ENCODE measurements at regions not wholly inside any gene's neighbourhood (a gene's known extent, or its start where the extent isn't known, plus 50 kb on each side); places are given as distances from the start of the nearest gene placed in this dataset.
A peak's percentile ranks its signal among the peaks of the same experiment; 100 is the strongest.

DNA sequence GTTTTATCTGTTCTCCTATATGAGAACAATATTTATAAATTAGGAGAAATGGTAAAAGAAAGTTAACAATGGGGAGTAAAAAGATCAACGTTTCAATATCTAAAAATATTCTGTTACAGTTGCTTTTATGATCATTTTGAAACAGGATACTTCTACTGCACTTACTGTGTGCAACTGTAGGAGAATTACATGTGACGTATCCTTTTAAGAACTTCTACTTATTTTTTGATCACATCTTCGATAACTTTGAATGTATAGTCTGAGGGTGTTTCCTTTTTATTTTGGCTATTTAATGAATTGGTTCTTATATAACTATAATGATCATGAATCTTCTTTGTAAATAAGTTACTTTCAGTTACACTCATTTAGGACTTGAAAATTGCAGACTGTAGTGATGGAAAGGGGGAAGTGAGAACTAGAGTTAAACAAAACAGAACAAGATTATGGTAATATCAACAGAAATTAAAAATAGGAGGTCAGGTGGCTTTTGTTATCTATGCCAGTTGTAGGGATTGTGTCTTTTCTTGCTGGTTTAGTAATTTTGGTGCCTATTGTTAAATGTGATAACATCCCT, 109.9 kb downstream of the MSTN start:
- Histone ChIP-seq H3K9me3 (ENCODE audit: control insufficient read depth, low read length) (peaks cover 10% of the 10 kb centered on the region), H3K9ac (ENCODE audit: extremely low read depth, low read length, poor library complexity, severe bottlenecking) (no peak overlapping the region), H3K27me3 (ENCODE audit: control insufficient read depth, insufficient read depth, low read length, poor library complexity, severe bottlenecking) (no peaks in the 10 kb centered on the region), H3K4me3 (ENCODE audit: low read length) (no peak overlapping the region), H3K4me1 (ENCODE audit: control insufficient read depth, insufficient read depth, low read length) (no peaks in the 10 kb centered on the region), H3K36me3 (ENCODE audit: control insufficient read depth, insufficient read depth, low read length) (no peaks in the 10 kb centered on the region), H3K27ac (ENCODE audit: low read depth, low read length) (no peak overlapping the region)
- 89 to 92% methylated on average over 1 to 2 of the region's 3 CpGs for WGBS, 2 experiments (ENCODE audit: insufficient coverage in 1 of 2, insufficient read length in 1 of 2)
- Mint-ChIP-seq H3K4me3 (no peak overlapping the region), H3K4me1 (peaks cover 13% of the 10 kb centered on the region), H3K27ac (no peak overlapping the region), H3K9me3 (peaks cover 4% of the 10 kb centered on the region), H3K36me3 (ENCODE audit: low read depth) (peaks cover 3% of the 10 kb centered on the region), H3K27me3 (ENCODE audit: insufficient read depth) (no peaks in the 10 kb centered on the region)
- TF ChIP-seq, protein P1, sequence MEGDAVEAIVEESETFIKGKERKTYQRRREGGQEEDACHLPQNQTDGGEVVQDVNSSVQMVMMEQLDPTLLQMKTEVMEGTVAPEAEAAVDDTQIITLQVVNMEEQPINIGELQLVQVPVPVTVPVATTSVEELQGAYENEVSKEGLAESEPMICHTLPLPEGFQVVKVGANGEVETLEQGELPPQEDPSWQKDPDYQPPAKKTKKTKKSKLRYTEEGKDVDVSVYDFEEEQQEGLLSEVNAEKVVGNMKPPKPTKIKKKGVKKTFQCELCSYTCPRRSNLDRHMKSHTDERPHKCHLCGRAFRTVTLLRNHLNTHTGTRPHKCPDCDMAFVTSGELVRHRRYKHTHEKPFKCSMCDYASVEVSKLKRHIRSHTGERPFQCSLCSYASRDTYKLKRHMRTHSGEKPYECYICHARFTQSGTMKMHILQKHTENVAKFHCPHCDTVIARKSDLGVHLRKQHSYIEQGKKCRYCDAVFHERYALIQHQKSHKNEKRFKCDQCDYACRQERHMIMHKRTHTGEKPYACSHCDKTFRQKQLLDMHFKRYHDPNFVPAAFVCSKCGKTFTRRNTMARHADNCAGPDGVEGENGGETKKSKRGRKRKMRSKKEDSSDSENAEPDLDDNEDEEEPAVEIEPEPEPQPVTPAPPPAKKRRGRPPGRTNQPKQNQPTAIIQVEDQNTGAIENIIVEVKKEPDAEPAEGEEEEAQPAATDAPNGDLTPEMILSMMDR (conservative IDR thresholded peaks at IDR 0.05) = no peak
- DNase-seq = no peak

DNA sequence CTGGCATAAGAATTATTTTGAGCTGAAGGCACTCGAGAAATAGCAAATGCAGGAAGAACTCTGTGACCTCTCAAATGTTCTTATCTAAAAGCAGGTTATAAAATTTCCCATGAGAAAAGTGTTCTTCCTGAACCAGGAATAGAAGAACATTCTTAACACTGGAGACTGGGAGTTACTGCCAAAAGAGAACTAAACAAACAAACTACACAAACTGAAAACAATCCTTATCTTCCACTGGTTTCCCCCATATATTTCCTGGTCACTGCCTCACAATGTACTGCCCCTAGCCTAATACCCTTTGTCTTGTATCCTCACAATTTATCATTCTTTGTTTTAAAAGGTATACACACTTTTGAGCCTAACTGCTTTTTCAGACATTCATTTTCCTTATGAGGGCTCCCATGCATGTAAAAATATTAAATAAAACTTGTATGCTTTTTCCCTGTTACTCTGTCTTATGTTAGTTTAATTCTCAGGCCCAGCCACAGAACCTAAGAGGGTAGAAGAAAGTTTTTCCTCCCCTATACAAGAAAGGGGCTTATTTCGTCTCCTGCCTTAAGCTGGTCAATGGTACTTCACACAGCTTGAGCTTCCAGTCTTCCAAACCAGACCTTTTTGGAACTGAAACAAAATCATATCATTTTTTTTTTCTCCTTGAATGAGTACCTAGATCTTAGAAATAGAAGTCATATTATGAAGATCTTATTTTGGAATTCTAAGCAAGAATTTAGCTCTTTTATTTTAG, 110.6 kb downstream of the MSTN start:
- H3K9ac ChIP-seq (ENCODE audit: extremely low read depth, low read length, poor library complexity, severe bottlenecking) = no peak overlapping the region
- H3K9me3 ChIP-seq (ENCODE audit: control insufficient read depth, low read length) = peaks cover 10% of the 10 kb centered on the region
- H3K9me3 Mint-ChIP-seq = peaks cover 4% of the 10 kb centered on the region
- no peak overlapping the region for H3K27ac ChIP-seq (ENCODE audit: low read depth, low read length)
- peaks cover 3% of the 10 kb centered on the region for H3K36me3 Mint-ChIP-seq (ENCODE audit: low read depth)
- no peaks in the 10 kb centered on the region for H3K27me3 ChIP-seq (ENCODE audit: control insufficient read depth, insufficient read depth, low read length, poor library complexity, severe bottlenecking)
- no peaks in the 10 kb centered on the region for H3K27me3 Mint-ChIP-seq (ENCODE audit: insufficient read depth)
- no peak for DNase-seq
- 96 to 100% methylated on average over 1 to 2 of the region's 2 CpGs for WGBS, 2 experiments (ENCODE audit: insufficient coverage in 1 of 2, insufficient read length in 1 of 2)
- H3K4me1 ChIP-seq (ENCODE audit: control insufficient read depth, insufficient read depth, low read length) = no peaks in the 10 kb centered on the region
- no peak overlapping the region for H3K4me3 ChIP-seq (ENCODE audit: low read length)
- H3K27ac Mint-ChIP-seq = no peak overlapping the region
- TF ChIP-seq, protein P1 (conservative IDR thresholded peaks at IDR 0.05) = no peak
- peaks cover 13% of the 10 kb centered on the region for H3K4me1 Mint-ChIP-seq
- H3K36me3 ChIP-seq (ENCODE audit: control insufficient read depth, insufficient read depth, low read length) = no peaks in the 10 kb centered on the region
- H3K4me3 Mint-ChIP-seq = no peak overlapping the region

DNA sequence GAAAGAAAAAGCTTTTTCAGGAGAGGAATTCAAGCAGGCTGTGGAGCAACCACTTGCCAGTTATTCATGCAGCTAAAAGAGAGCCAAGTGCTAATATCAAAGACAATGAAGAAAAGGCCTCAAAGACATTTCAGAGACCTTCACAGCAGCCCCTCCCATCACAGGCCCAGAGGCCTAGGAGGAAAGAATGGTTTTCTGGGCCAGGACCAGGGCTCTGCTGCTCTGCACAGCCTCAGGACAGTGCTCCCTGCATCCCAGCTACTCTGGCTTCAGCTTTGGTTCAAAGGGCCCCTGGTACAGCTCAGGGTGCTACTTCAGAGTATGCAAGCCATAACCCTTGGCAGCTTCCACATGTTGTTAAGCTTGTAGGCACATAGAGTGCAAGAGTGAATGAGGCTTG, 119.5 kb downstream of the MSTN start:
- peaks cover 65% of the 10 kb centered on the region for H3K9me3 ChIP-seq (ENCODE audit: control insufficient read depth, low read length)
- no peaks in the 10 kb centered on the region for H3K36me3 ChIP-seq (ENCODE audit: control insufficient read depth, insufficient read depth, low read length)
- no peak overlapping the region for H3K9ac ChIP-seq (ENCODE audit: extremely low read depth, low read length, poor library complexity, severe bottlenecking)
- H3K27me3 ChIP-seq (ENCODE audit: control insufficient read depth, insufficient read depth, low read length, poor library complexity, severe bottlenecking) = no peaks in the 10 kb centered on the region
- Mint-ChIP-seq H3K36me3 (ENCODE audit: low read depth) (peaks cover 17% of the 10 kb centered on the region), H3K27ac (no peak overlapping the region), H3K4me3 (no peak overlapping the region), H3K9me3 (peaks cover 57% of the 10 kb centered on the region), H3K4me1 (no peaks in the 10 kb centered on the region), H3K27me3 (ENCODE audit: insufficient read depth) (no peaks in the 10 kb centered on the region)
- H3K4me3 ChIP-seq (ENCODE audit: low read length) = peak overlapping the region; percentile 39
- no peak overlapping the region for H3K27ac ChIP-seq (ENCODE audit: low read depth, low read length)
- DNase-seq = no peak
- TF ChIP-seq, protein P1 (conservative IDR thresholded peaks at IDR 0.05) = no peak
- H3K4me1 ChIP-seq (ENCODE audit: control insufficient read depth, insufficient read depth, low read length) = no peaks in the 10 kb centered on the region

All from endodermal cell (in vitro differentiated cells).